GM13976 (cell line): ENCODE measurements at regions not wholly inside any gene's neighbourhood (a gene's known extent, or its start where the extent isn't known, plus 50 kb on each side); places are given as distances from the start of the nearest gene placed in this dataset.
"Not testable (repeated sequence)": the region's sequence is repeated elsewhere in the genome, so short reads cannot be mapped to it uniquely, and the experiment has no call there.

Experiments used
- DNase-seq: peaks from one replicate; pipeline ENCODE4 v3.0.0; 2012; ENCODE audit warnings: low spot score
- in situ Hi-C: fragments of 300-500 bp; cut with MboI; formaldehyde crosslinking; loops from one replicate; pipeline ENCODE4 v1.12.0; 2022; ENCODE audit warnings: low sequenced_read_pairs, mixed read lengths, inconsistent platforms; ENCODE audit not compliant: unreplicated experiment
- TF ChIP-seq, protein P1 (sequence below): IDR thresholded peaks from 2 replicates; pipeline ENCODE4 v1.5.1; 2012; ENCODE audit warnings: borderline replicate concordance, mild to moderate bottlenecking; ENCODE audit not compliant: insufficient read depth; ENCODE audit errors: extremely low read depth, missing control alignments, control extremely low read depth

- TF ChIP-seq, protein P1, sequence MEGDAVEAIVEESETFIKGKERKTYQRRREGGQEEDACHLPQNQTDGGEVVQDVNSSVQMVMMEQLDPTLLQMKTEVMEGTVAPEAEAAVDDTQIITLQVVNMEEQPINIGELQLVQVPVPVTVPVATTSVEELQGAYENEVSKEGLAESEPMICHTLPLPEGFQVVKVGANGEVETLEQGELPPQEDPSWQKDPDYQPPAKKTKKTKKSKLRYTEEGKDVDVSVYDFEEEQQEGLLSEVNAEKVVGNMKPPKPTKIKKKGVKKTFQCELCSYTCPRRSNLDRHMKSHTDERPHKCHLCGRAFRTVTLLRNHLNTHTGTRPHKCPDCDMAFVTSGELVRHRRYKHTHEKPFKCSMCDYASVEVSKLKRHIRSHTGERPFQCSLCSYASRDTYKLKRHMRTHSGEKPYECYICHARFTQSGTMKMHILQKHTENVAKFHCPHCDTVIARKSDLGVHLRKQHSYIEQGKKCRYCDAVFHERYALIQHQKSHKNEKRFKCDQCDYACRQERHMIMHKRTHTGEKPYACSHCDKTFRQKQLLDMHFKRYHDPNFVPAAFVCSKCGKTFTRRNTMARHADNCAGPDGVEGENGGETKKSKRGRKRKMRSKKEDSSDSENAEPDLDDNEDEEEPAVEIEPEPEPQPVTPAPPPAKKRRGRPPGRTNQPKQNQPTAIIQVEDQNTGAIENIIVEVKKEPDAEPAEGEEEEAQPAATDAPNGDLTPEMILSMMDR, result peak; percentile 67
- in situ Hi-C loops, result no loop called here
- peak; percentile 49 for DNase-seq
Measured at GRCh38 chr18:70781860-70782453, 493.1 kb downstream of the SOCS6 start.

DNA sequence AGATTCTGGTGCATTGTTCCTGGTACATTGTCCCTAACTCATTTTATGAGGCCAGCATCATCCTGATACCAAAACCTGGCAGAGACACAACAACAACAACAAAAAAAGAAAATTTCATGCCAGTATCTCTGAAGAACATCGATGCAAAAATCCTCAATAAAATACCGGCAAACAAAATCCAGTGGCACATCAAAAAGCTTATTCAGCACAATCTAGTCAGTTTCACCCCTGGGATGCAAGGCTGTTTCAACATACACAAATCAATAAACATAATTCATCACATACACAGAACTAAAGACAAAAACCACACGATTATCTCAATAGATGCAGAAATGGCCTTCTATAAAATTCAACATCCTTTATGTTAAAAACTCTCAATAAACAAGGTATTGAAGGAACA, 477.4 kb downstream of the SOCS6 start:
- in situ Hi-C loops, result not testable (repeated sequence)

GRCh38 chr18:70762812-70763211, 474.0 kb downstream of the SOCS6 start:
- in situ Hi-C loops, result no loop called here
- TF ChIP-seq, protein P1, result no peak

More for the DNA sequence above, 477.4 kb downstream of the SOCS6 start:
- not testable (repeated sequence) for DNase-seq

DNA sequence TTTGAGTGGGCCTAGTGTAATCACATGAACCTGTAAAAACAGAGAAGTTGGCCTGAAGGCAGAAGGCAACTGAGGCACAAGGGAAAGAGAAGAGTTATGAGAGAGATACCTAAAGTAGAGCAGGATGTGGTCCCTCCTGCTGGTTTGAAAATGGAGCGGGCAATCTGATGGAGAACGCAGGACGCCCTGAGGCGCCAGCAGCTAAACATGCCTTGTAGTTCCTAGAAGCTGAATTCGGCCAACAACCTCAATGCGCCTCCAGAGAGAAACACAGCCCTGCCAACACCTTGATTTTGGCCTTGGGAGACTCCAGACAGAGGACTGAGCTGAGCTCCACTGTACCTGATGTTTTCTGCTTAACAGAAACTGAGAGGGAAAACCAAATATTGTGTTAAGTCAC, 469.9 kb downstream of the SOCS6 start:
- no peak for DNase-seq
- in situ Hi-C loops, result no loop called here
- TF ChIP-seq, protein P1, result no peak

More at GRCh38 chr18:70762812-70763211, 474.0 kb downstream of the SOCS6 start:
- DNase-seq, result no peak

DNA sequence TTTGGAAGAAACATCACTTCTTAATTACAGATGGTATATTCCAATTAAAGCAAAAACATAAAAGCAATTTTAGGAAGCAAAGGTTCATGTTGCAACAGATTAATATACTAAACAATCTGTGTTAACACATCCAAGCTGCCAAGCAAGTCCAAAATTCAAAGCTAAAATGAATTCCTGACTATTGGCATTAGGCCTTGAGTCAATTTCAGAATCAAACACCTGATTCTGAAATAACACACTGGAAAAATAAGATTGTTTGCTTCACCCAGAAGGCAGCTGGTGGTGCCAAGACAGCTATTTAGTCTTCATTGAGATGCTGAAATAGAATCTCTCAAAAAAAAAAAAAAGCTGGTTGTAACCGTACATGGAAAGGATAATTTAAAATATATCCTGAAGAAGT, 465.6 kb downstream of the SOCS6 start:
- DNase-seq, result no peak
- TF ChIP-seq, protein P1, result no peak
- in situ Hi-C loops, result no loop called here

DNA sequence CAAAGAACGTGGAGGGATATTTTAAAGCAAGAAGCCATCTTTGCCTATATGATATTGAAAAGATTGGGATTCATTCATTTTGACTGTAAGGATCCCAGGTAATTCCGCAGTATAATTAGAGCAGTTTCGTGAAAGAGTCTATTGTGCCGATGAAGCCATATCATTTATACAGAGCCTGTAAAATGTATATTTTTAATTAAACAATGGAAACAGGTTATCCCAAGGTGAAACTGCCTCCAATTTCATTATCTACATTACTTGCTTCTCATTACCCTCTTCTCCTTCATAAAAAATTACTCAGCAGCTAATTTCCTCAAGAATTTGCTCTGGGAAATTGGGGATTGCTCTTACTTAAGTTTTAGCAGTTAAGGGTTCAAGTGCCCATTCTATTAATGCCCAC, 444.1 kb downstream of the SOCS6 start:
- DNase-seq, result no peak
- TF ChIP-seq, protein P1, result no peak
- in situ Hi-C loops, result no loop called here

DNA sequence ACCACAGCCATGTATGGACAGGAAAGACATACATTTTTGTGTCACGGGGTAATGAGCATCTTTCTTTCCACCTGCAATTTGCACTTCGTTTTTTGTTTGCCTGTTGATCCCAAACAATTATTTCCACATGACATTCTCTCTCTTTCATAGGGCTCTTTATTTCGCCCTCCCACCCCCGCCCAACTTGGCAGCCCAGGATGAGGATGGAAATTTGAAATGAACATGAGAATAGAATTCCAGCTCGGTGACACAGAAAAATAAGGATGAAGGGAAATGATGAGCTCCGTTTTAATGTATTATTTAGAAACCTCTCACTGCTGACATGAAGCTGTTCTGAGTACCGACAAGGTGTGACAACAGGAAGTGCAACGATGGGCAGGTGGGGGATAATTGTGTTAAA, 443.3 kb downstream of the SOCS6 start:
- in situ Hi-C loops, result no loop called here
- TF ChIP-seq, protein P1, result no peak
- no peak for DNase-seq
